Subcutaneous abdominal adipose tissue (tissue), 5 donors: ENCODE measurements at regions not wholly inside any gene's neighbourhood (a gene's known extent, or its start where the extent isn't known, plus 50 kb on each side); places are given as distances from the start of the nearest gene placed in this dataset.
"Not testable (repeated sequence)": the region's sequence is repeated elsewhere in the genome, so short reads cannot be mapped to it uniquely, and the experiment has no call there.

Source experiments
- H3K27ac ChIP-seq: one replicate; pipeline ENCODE4 v1.7.0; 2013; ENCODE audit warnings: low read depth, mild to moderate bottlenecking, inconsistent platforms, low read length, moderate library complexity
- H3K27me3 ChIP-seq, 5 donors: one replicate each; pipeline ENCODE4 v1.7.0; 2013; ENCODE audit warnings: low read length in 5 of 5, inconsistent platforms in 1 of 5; ENCODE audit not compliant: control insufficient read depth in 5 of 5, insufficient read depth in 4 of 5
- H3K36me3 ChIP-seq, 5 donors: one replicate each; pipeline ENCODE4 v1.7.0; 2013; ENCODE audit warnings: low read length in 5 of 5; ENCODE audit not compliant: control insufficient read depth in 5 of 5, insufficient read depth in 5 of 5
- H3K4me1 ChIP-seq, 5 donors: one replicate each; pipeline ENCODE4 v1.7.0; 2013; ENCODE audit warnings: low read length in 5 of 5, mild to moderate bottlenecking in 3 of 5, moderate library complexity in 1 of 5; ENCODE audit not compliant: control insufficient read depth in 5 of 5, insufficient read depth in 5 of 5
- H3K4me3 ChIP-seq, 5 donors: one replicate each; pipeline ENCODE4 v1.7.0; 2013; ENCODE audit warnings: low read length in 5 of 5, low read depth in 1 of 5
- H3K9ac ChIP-seq, 5 donors: one replicate each; pipeline ENCODE4 v1.7.0; 2013; ENCODE audit warnings: low read length in 5 of 5, mild to moderate bottlenecking in 4 of 5, moderate library complexity in 3 of 5
- H3K9me3 ChIP-seq, 5 donors: one replicate each; pipeline ENCODE4 v1.7.0; 2013; ENCODE audit warnings: low read length in 5 of 5; ENCODE audit not compliant: control insufficient read depth in 5 of 5
- donor health status: healthy.
- donor health status: healthy.
- donor health status: healthy.
- donor health status: healthy.
- donor health status: healthy.

- Histone ChIP-seq H3K9me3 (no peaks in the 10 kb centered on the region), H3K27me3 (no peaks in the 10 kb centered on the region), H3K36me3 (no peaks in the 10 kb centered on the region), H3K4me1 (no peaks in the 10 kb centered on the region), H3K27ac (no peak overlapping the region), H3K9ac (no peak overlapping the region), H3K4me3 (no peak overlapping the region)
Measured at GRCh38 chr6:135624402-135625295, 127.1 kb upstream of the AHI1 start.

- H3K9ac ChIP-seq, H3K4me1 ChIP-seq, H3K27ac ChIP-seq, H3K27me3 ChIP-seq, H3K36me3 ChIP-seq, H3K9me3 ChIP-seq, H3K4me3 ChIP-seq: not testable (repeated sequence)
Measured at GRCh38 chr6:135626001-135626400, 128.5 kb upstream of the AHI1 start.

GRCh38 chr6:135627092-135627715 is 129.7 kb upstream of the AHI1 start:
- H3K27me3 ChIP-seq: no peaks in the 10 kb centered on the region
- H3K4me3 ChIP-seq: no peak overlapping the region
- no peaks in the 10 kb centered on the region for H3K9me3 ChIP-seq
- no peak overlapping the region for H3K9ac ChIP-seq
- H3K36me3 ChIP-seq: no peaks in the 10 kb centered on the region
- H3K4me1 ChIP-seq: peaks cover 0 to 6% (median 0%) of the 10 kb centered on the region in 5 donors
- H3K27ac ChIP-seq: no peak overlapping the region

GRCh38 chr6:135630789-135631376 is 133.3 kb upstream of the AHI1 start:
- Histone ChIP-seq H3K4me3 (no peak overlapping the region), H3K9ac (no peak overlapping the region), H3K27ac (no peak overlapping the region), H3K27me3 (no peaks in the 10 kb centered on the region), H3K4me1 (peaks cover 0 to 6% (median 0%) of the 10 kb centered on the region in 5 donors), H3K9me3 (no peaks in the 10 kb centered on the region), H3K36me3 (no peaks in the 10 kb centered on the region)

- H3K9ac ChIP-seq: no peak overlapping the region
Measured at GRCh38 chr6:135631821-135632220, 134.3 kb upstream of the AHI1 start.

GRCh38 chr6:135633573-135633972 is 136.0 kb upstream of the AHI1 start:
- H3K36me3 ChIP-seq: no peaks in the 10 kb centered on the region
- H3K4me3 ChIP-seq: no peak overlapping the region

More at GRCh38 chr6:135631821-135632220, 134.3 kb upstream of the AHI1 start:
- Histone ChIP-seq H3K27me3 (no peaks in the 10 kb centered on the region), H3K4me1 (peaks cover 0 to 6% (median 0%) of the 10 kb centered on the region in 5 donors), H3K27ac (no peak overlapping the region), H3K9me3 (no peaks in the 10 kb centered on the region), H3K36me3 (no peaks in the 10 kb centered on the region), H3K4me3 (no peak overlapping the region)

GRCh38 chr6:135637701-135638100 is 140.2 kb upstream of the AHI1 start:
- H3K9me3 ChIP-seq: no peaks in the 10 kb centered on the region
- H3K27ac ChIP-seq: no peak overlapping the region
- H3K4me3 ChIP-seq: no peak overlapping the region
- no peaks in the 10 kb centered on the region for H3K27me3 ChIP-seq
- no peaks in the 10 kb centered on the region for H3K4me1 ChIP-seq
- no peaks in the 10 kb centered on the region for H3K36me3 ChIP-seq
- no peak overlapping the region for H3K9ac ChIP-seq

More at GRCh38 chr6:135633573-135633972, 136.0 kb upstream of the AHI1 start:
- peaks cover 0 to 6% (median 0%) of the 10 kb centered on the region in 5 donors for H3K4me1 ChIP-seq
- no peak overlapping the region for H3K27ac ChIP-seq
- no peak overlapping the region for H3K9ac ChIP-seq
- no peaks in the 10 kb centered on the region for H3K27me3 ChIP-seq
- no peaks in the 10 kb centered on the region for H3K9me3 ChIP-seq

- Histone ChIP-seq H3K9me3 (no peaks in the 10 kb centered on the region), H3K9ac (no peak overlapping the region), H3K36me3 (no peaks in the 10 kb centered on the region), H3K27me3 (no peaks in the 10 kb centered on the region), H3K4me3 (no peak overlapping the region), H3K27ac (no peak overlapping the region), H3K4me1 (no peaks in the 10 kb centered on the region)
Measured at GRCh38 chr6:135638108-135638507, 140.6 kb upstream of the AHI1 start.

- Histone ChIP-seq H3K9ac (no peak overlapping the region), H3K4me3 (no peak overlapping the region), H3K4me1 (no peaks in the 10 kb centered on the region), H3K27ac (no peak overlapping the region), H3K36me3 (no peaks in the 10 kb centered on the region), H3K9me3 (no peaks in the 10 kb centered on the region), H3K27me3 (no peaks in the 10 kb centered on the region)
Measured at GRCh38 chr6:135640048-135640447, 142.5 kb upstream of the AHI1 start.
